CD4-positive, alpha-beta T cell treated with Interleukin-12 subunit alpha and Interleukin-12 subunit beta, for 1 hour (primary cell): ENCODE measurements at regions not wholly inside any gene's neighbourhood (a gene's known extent, or its start where the extent isn't known, plus 50 kb on each side); places are given as distances from the start of the nearest gene placed in this dataset.
"Not testable (repeated sequence)": the region's sequence is repeated elsewhere in the genome, so short reads cannot be mapped to it uniquely, and the experiment has no call there.

ENCODE experiments used
- DNase-seq: peaks from one replicate; pipeline ENCODE4 v3.0.0-alpha.2; 2020

DNA sequence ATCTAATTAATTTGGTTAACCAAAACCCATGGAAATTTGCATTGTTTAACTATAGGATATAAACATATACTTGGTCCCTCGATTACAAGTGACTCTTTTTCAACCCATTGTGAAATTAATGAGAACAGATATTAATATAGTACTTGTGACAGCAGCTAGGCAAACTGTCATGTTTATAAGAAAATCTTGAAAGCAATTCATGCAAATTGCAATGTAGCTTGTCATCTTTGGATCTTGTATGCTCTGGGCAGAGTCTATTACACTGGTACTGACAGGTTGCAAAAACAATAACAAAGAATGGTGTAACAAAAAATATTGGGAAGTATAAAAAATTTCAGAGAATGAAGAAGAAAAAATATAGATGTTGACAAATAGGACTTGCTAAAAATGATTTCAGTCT is 941.0 kb downstream of the DNAH5 start:
- no peak for DNase-seq

DNA sequence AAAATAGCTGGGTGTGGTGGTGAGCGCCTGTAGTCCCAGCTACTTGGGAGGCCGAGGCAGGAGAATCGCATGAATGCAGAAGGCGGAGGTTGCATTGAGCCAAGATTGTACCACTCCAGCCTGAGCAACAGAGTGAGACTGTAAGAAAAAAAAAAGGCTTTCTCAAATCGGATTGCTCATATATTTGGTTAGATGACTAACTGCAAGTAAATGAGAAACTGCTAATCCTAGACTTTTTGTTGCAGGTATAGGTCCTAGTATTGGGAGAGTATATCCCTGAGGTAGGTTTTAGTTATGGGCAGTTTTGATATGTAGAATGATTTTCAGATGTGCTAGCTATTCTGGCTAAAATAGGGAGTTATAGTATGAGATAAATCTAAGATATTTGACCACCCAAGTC is 944.8 kb downstream of the DNAH5 start:
- DNase-seq = no peak

DNA sequence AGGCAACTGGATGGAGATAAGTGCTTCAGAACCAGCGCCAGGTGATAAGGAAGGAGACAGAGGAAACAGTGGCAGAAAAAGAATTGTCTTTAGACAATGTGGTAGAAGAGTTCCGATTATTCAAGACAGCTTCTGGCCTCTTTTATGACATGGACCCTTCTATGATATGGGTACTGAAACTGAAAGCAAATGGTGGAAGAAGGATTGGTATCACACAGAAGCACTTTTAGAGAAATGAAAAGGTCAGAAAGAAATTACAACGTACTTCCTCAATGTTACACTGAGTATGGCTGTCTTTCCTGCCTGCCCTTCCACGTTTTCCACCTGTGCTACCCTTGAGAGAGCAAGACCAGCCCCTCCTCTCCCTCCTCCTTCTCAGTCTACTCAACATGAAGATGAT is 959.3 kb downstream of the DNAH5 start:
- no peak for DNase-seq

DNA sequence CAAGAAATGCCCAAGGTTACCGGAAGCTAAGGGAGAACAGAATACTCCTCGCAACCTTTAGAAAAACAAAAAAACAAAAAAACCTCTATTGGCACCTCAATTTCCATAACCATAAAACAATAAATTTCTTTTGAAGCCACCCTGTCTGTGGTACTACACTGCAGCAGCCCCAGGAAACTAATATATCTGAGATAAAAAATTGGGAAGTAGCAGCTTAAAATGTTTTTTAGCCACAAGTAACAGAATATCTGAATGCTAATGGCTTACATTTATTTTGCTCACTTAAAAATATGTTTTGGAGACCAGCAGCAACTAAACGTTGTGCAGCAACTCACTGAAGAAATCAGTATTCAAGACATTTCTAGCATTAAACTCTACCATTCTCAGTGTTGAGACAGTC is 969.6 kb downstream of the DNAH5 start:
- no peak for DNase-seq

DNA sequence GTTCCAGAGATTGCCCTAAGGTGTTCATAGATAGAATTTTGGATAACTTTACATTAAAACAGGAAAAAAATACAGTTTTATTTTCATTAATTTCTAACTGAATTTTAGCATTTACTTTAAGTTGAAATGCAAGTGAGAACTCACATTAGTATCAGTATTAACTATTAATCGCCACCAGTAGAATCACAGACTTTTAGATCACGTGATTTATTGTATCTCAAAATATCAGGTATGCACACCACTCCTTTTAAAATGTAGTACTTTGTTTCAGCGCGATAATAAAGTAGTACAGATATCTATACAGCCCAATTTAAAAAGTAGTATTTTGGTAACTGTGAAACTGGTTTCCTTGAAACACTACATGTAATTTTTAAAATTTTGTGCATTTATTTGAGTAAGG is 978.7 kb downstream of the DNAH5 start:
- DNase-seq = no peak

DNA sequence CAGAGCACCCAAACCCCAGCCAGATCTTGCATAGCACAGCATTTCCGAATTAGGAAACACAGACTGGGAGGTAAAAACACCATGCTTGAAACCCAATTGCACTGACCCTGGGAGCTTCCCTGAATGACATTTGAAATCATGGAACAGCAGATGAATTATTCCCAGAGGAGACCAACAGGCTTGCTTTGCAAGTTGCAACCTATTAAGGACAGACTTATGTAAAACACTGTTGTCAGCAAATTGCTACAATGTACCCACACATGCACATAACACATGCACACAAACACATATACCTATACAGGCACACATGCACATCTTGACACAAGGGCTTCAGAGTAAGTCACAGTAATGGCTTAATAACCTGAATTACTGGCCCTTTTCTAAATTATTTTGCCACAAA is 984.8 kb downstream of the DNAH5 start:
- DNase-seq = no peak

DNA sequence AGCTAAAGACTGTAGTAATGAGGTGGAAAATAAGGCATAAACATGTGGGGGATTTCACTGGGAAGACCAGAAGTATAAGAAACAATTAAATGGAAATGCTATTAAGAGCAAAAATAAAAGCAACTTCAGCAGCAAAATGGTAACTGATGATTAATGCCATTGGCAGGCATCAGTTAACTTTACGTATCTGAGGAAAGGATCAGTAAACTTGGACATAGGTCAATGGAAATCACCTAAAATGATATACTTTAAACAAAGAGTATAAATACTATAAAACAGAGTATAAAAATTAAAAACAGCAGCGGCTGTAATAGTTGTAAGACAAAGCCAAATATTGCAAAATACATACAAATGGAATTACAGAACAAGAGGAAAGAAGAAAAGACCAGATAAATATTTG is 992.1 kb downstream of the DNAH5 start:
- no peak for DNase-seq

DNA sequence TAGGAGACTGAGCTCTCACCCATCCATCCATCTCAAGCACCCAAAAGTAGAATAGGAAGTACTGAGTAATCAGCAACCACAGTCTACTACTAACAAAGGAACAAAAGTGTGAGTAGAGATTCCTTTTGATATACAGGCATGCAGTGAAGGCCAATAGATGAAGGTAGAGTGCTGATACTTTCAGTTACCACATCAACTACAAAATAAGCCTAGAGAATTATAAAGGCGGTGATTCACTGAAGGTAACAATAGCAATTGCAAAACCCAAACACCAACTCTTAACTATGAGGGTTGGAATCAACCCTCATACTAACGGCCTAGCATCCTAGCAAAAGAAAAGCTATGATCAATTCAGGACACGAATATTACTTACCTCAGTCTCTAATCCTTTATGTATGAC is 992.6 kb downstream of the DNAH5 start:
- DNase-seq = no peak

DNA sequence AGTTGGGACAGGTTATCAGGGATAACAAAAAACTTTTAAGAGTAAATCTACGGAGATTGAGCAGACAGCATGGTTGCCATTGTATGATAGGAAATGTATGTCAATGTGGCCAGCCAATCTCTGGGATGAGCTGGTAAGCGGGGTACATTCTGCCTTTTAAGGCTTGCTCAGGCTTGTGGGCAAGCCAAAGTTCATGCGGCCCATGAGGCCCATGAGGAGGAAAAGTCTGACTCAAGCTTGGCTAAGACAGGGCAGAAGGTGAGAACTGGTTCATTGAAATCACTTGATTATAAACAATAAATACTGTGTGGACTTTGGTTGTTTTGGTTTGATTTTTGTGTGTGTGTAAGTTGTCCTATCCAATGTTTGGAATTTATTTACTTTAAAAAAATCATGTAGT is 997.1 kb downstream of the DNAH5 start:
- DNase-seq = no peak

DNA sequence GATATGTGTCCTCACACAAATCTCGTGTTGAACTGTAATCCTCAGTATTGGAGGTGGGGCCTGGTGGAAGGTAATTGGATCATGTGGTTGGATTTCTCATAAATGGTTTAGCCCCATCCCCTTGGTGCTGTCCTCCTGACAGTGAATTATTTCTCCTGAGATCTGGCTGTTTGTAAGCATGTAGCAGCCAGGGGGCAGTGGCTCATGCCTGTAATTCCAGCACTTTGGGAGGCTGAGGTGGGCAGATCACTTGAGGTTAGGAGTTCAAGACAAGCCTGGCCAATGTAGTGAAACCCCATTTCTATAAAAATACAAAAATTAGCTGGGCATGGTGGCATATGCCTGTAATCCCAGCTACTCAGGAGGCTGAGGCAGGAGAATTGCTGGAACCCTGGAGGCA is 999.0 kb downstream of the DNAH5 start:
- DNase-seq = not testable (repeated sequence)

DNA sequence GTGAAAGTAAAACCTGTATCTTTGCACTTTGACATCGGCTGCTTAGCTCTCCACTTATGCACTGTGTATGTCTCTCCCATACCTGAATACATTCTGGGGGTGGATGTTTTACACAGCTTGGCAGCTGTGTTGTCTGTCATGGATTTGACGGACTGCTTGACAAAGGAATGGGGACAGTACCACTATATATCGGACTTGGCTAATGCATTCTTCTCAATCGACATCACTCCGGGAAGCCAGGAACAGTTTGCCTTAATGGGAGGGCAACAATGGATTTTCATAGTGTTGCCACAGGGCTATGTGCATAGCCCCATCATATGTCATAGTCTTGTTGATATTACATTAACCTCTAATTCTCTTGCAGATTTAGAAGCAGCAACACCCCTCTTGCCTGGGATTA is 1008.3 kb downstream of the DNAH5 start:
- no peak for DNase-seq

DNA sequence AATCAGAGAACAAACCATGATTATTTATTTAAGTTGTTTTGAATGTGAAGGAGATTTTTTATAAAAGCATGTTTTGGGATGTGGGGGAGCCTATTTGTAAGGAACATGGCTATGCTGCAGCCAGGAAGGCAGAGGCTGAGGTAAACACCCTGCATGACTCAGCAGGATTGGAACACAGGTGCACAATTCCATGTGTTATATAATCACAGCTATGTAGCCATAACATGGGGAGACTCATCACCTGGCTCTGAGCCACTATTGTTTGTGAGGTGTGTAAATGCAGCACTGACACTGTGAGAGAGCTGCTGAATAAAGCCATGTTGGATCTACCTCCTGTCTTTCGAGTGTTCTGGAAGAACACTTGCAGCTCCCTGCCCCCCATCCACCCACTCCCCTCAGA is 1009.8 kb downstream of the DNAH5 start:
- DNase-seq = no peak

DNA sequence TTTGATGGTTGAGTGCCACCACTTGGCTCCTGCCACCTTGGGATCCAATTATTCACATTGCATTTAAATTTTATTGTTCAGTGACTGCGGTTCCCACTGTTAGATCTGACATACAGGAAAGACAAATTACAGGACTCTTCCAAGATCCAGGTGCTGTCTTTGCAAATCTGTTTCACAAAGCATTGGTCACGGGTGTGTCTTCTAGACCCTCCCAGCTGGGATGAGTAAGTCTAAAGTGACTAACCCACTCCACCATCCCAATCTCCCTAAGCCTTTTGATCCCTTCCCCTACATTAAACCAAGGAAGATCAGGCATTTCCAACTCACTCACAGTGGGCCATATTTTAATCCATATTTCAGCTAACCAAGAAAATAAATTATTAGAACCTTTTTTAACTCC is 1016.3 kb upstream of the CTNND2 start:
- DNase-seq = no peak

DNA sequence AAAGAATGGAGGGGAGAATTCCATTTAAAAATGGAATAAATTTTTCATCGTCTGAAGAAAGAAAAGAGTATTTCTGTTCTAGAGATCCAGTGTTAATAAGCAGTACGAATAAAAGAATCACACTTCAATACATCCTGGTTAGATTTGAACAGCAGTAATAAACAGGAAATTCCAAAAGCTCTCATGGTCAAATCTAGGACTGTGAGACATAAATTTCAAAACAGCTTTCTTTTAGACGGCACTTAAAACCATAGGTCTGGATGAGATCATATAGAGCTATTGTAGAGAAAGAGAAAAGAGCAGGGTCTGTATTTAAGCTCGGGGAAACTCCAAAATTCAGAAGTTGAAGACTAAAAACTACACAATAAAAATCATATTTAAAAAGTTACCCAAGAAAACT is 1006.9 kb upstream of the CTNND2 start:
- DNase-seq = no peak

DNA sequence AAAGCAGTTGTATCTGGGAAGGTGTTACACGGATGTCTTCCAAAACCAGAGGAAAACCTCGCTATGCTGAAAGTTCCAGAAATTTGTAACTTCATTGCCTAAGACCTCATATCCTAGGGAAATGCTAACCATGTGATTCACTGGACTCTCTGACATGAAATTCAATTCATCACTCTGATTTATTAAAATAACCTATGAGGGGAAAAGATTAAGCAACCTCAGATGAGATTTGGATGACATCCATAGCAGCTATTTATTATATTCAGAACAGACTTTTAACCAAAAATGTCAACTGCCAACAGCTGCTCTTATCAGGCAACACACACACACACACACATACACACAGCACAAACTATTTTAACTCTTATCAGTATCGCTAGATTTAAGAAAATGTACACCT is 1006.4 kb upstream of the CTNND2 start:
- DNase-seq = no peak

DNA sequence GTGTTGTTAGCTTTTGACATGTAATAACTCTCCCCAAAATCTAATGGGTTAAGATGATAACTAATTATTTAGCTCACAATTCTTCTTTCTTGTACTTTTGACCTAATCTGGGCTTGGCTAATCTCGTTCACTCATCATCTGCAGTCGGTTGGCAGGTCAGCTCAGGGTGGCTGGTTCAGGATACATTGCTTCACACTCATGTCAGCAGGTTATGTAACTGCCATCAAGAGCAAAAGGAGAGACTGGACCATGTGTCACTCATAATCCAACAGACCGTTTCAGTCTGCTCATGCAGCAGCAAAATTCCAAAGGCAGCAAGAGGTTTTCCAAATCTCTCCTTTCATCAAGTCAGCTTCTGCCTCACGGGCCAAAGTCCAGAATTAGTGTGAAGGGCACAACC is 998.4 kb upstream of the CTNND2 start:
- no peak for DNase-seq

DNA sequence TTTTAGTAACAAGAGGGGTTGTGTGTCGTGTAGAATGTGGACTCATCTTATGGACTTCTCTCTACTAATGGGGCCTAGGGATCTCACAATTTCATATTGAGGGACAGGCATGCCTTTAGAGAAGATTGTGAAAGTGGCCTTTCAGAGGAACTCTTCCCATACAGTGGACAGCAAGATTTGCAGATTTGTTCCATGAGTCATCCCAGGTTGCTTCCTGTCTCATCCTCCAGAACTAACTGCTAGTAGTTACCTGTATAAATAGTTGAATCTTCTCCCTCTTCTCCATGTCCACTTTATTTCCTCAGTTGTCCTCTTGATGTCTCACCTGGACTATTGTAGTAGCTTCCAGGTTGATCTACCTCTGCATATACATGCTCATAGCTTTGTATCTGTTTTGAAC is 997.5 kb upstream of the CTNND2 start:
- DNase-seq = no peak

DNA sequence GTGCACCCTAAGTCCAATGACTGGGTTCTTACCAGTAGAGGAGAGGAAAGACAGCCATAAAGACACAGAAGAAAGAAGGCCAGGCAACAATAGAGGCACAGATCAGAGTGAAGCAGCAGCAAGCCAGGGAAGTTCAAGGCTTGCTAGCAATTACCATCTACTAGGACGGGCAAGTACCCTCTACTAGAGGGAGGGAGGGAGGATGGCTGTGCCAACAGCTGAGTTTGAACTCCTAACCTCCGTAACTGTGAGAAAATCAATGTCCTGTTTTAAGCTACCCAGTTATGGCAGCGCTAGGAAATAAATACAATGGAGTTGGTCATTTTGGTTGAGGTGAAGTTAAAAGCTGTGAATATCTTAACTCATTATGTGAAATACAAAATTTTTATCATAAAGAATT is 991.8 kb upstream of the CTNND2 start:
- no peak for DNase-seq

DNA sequence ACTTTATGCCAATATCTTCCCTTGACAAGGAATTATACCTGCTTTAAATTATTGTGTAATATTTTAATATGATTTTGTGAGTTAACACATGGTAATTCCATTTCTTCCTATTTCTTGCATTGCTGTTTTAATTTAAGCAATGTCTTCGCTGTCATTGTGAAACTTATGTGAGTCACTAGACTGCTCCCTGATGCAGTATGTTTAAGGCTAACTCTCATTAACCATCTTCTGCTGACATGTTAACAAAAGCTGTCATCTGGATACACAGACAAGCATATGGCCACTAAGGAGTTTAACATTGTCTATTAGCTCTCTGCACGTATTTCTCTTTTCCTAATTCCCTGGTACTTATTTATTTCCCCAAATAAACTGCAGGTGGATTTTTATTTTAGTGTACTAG is 980.8 kb upstream of the CTNND2 start:
- DNase-seq = no peak

DNA sequence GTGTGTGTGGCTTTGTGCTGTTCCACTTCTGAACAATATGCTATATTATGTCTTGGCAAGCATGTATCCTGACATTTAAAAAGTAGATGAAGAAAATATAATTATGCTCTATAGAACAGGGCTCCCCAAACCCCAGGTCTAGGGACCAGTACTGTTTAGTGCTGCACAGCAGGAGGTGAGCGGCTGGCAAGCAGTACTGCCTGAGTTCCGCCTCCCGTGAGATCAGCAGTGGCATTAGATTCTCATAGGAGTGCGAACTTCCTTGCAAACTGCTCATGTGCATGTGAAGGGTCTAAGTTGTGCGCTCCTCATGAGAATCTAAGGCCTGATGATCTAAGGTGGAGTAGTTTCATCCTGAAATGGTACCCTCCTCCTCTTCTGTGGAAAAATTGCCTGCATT is 979.1 kb upstream of the CTNND2 start:
- no peak for DNase-seq

DNA sequence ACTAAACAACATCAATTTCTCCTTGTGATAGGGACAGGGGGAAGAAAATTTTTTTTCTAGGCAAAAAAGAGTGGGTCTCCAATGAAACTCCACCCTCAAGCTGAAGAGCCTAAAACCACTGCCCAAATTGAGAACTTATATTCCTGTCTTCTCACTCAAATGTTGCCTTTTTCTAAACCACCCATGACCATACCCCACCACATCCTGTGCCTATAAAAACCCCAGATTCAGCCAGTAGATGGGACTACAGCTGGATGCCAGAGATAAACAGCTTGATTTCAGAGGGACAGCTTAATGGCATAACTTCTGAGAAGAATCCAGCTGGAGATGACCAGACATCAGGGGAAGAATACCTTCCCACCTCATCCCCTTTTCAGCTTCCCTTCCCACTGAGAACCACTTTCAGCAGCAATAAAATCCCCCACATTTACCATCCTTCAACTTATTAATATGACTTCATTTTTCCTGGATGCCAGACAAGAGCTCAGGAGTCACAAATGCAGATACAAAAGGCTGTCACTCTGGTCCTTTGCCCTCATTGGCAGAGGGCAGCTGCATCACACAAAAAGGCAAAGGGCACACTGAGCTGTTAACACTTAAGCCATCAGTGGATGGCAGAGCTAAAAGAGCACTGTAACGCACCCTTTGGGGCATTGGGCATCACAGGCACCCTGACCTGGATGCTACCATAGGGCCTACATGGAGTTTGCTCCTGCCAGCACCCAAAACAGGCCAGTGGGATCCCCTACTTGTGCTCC is 972.5 kb upstream of the CTNND2 start:
- DNase-seq = no peak

DNA sequence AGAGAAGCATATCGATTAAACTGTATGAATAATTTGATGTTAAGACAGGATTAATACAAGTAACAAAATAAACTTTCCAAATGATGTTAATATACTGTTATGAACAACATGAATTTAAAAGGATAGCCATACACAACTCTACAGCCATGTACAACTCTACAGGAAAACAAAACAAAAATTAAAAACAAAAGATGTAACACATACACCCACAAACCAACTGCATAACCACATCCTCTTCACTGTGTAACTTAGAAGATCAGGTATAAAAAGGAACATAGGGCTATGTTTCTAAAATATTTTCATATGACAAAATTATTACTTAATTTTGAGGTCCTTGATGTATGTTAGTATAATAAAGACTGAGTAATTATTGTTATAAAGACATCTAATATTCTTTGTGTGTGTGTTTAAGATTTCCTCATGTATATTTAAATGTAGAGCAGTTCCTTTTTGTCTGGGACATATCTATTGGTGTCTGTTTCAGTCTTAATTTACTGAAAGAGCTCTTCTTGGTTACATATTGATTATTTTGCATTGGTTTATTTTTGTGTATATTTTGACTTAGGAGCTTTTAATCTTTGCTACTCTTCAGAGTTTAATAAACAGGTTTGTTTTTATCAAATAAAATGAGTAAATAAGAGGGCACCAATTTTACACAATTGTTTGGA is 966.8 kb upstream of the CTNND2 start:
- peak; percentile 10 for DNase-seq

DNA sequence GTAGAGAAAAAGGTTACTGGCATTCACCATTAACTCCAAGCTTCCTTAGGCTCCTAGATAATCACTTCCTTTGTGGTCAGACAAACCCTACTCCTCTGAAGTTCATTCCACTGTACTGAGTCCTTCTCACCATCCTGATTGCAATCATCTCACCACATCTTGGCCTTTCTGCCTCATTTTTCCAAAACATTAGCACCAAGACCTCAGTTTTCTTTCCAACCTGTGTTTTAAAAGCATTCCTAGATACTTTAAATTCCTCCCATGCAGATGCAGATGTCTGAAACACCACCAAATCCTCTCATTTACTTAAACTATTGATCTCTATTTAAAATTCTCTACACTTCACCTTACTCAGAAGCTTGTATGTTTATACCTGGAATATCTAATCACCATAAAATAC is 961.3 kb upstream of the CTNND2 start:
- no peak for DNase-seq

DNA sequence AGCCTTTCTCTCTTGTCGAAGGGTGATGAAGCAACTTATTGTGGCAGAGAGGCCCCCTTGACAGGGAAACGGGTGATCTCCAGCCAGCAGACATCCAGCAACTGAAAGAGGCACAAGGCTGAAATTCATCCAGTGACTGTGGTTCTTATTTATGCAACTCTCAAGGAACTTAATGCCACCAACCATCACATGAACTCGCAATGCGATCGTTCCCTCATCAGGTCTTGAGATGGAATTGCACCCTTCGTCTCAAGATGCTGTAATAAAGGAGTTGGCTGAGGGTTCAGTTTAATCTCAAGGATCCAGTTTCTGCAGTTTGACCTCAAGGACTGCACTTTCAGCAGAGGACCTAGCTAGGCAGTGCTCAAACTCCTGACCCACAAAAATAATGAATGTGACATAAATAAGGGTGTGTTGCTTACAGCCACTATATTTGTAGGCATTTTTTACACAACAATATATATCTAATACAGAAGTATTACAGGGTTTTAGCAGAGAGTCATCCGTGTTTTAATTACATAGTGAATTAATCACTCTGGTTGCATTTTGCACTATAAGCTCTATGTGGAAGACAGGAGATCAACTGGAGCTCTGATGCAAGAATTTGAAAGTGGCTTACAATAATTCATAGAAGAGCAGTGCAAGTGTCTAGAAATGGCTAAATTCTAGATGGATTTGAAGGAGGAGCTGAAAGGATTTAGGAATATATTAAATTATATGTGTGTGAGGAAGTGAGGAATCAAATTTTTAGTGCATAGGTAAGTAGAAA is 957.8 kb upstream of the CTNND2 start:
- no peak for DNase-seq
